GM18868 (cell line): ENCODE measurements at regions not wholly inside any gene's neighbourhood (a gene's known extent, or its start where the extent isn't known, plus 50 kb on each side); places are given as distances from the start of the nearest gene placed in this dataset.

Experiments used
- ATAC-seq: cut with Tn5 transposase; IDR thresholded peaks from one replicate; pipeline ENCODE4 v1.9.1; 2021; ENCODE audit warnings: mild to moderate bottlenecking, moderate library complexity; ENCODE audit not compliant: unreplicated experiment

DNA sequence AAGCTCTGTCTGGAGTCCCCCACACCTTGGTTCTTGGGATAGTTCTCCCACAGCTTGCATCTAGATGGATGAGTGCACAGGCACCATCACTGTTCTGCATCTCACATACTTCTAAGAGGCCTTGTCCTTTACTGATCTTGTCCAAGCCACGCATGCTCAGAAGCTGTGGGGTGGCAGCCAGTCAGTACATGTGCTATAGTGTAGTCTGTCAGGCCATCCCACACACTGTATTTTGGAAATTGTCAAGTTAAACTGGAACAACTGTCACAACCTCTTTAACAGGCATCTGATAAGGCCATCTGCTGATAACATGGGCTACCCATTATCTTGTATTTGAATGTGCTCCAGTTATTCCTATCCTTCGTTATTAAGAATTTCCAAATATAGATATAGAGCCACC, 296.5 kb upstream of the AZI2 start:
- no peak for ATAC-seq

DNA sequence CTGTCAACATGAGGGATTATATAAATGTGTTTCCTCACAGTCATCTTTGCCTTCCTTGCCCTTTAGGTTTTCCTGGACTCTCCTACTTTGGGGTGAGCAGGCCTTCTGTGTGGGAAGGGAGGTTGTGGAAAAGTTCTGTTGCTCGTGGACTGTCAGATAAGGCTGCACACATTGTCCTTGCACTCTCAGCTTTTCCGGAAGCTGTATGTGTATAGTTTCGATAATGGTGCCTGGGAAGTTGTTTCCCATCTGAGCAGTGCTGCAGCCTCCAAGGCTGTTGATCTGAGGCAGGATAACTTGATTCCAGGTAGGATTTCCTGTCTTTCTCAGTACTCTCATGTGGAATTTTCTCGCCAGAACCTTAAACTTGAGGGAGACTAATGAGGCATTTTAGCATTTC, 297.8 kb upstream of the AZI2 start:
- ATAC-seq = no peak

DNA sequence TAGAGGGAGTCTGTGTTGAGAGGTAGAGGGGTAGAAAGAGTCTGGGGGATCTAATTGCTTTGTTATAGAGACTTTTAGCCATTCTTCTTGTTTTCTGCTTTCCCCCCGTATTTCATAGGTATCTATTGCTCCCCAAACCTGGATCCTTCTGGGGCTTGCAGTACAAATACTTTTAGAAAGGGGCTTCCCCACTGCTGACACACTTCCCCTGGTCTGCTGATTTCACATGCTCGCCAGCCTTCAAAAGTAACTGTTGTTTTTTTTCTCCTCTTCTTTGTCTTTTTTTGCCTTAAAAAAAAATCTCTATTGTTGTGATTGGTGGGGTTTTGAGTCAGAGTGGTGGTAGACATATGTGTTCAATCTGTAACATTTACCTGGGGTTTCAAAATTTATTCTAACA, 300.6 kb upstream of the AZI2 start:
- peak; percentile 46 for ATAC-seq

- ATAC-seq = no peak
Observed at GRCh38 chr3:28651159-28651558, 302.5 kb upstream of the AZI2 start.

GRCh38 chr3:28664123-28664522, 315.5 kb upstream of the AZI2 start:
- no peak for ATAC-seq

DNA sequence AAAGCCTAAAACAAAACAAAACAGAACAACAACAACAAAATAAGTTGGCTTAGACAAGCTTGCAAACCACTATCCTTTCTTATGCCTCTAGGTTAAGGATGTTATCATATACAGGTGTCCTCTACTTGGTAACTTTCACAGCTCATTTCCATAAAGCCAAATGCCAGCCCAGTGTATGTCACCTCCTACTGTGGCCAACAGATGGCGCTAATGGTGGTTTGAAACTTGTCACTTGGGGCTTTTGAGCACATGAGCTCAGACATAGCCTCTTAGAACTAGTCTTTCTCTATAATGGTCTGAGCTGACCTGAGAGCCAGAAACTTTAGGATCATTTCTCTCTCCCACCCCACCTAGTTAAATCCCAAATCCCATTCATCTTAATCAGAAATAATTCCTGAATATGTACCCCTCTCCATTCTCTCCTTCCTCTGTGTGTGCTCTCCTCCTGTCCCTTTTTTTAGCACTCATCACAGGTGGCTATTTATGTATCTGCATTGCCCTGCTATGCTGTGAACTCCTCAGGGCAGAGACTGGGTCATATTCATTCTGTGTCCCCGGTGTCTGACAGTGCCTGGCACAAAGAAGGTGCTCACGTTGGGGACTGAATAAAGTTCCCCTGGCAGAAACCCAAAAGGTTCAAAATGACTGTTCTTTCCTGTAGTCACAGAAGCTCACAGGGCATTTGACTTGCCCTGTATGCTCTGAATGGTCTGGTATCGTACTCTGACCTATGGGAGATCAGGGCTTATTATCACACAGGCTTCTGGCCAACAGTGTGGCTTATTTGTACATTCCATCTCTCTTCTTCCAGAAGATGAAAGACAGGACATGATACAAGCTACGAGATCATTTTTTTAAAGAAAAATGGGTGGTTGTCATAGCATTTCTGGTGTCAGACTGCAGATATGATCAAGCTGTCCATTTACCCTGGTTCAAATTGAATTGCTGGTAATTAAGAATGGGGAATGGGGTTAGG, 319.3 kb upstream of the AZI2 start:
- ATAC-seq = peak; percentile 88

DNA sequence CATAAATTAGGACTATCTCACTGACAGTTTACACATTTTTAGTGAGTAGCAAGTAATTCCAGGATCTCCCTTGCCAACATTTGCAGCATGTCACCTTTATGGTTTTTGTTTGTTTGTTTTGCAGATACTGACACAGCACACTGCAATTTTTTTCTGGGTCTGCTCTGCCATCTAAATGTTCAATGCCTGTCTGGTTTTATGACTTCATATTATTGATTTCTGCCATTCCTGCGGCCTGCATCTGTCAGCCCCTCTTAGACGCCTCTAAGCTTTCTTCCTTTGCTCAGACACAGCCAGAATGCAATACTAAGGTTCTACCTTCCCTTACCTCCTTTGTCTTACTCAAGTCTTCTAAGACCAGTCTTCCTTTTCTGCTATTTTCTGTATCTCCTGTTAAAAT, 321.2 kb upstream of the AZI2 start:
- no peak for ATAC-seq

- ATAC-seq = no peak
Observed at GRCh38 chr3:28672406-28672805, 323.8 kb upstream of the AZI2 start.

DNA sequence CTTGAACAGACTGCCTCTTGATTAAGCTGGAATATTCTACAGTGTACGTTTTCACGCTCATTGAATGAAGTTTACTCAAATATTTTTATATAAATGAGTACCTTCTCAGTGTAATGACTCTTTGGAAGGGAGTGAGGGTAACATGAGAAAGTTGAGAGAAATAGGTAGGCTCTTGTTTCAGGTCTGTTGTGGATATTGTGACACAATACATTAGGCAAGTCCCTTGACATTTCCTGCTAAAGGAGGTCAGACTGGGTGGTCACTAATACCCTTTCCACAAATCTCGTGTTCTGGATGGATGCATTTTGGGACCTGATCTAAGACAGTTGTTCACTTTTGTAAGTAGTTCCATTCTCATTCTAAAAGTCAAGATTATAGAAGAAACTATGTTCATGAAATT, 324.8 kb upstream of the AZI2 start:
- no peak for ATAC-seq

GRCh38 chr3:28674212-28674611, 325.6 kb upstream of the AZI2 start:
- no peak for ATAC-seq

- no peak for ATAC-seq
Observed at GRCh38 chr3:28677581-28677980, 329.0 kb upstream of the AZI2 start.

GRCh38 chr3:28678086-28678485, 329.5 kb upstream of the AZI2 start:
- no peak for ATAC-seq

DNA sequence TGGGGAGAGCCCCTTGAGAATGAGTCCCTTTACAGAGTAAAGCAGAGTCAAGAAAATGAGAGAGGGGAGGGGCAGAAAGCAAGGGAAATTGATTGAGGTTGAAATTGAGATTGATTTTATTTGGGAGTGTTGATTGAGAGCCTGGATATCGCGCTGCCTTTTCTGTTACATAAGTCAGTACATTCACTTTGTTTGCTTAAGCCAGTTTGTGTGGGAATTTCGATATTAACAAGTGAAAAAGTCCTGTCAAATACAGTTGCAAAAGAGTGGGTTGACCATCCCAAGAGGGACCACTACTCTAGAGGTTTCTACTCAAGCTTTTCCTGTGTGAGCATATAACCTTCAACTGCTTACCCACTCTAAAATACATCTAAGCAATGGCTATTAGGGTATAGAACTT, 331.4 kb upstream of the AZI2 start:
- ATAC-seq = no peak

GRCh38 chr3:28682121-28682520, 333.5 kb upstream of the AZI2 start:
- ATAC-seq = no peak

GRCh38 chr3:28690176-28690575, 341.6 kb upstream of the AZI2 start:
- ATAC-seq = no peak

DNA sequence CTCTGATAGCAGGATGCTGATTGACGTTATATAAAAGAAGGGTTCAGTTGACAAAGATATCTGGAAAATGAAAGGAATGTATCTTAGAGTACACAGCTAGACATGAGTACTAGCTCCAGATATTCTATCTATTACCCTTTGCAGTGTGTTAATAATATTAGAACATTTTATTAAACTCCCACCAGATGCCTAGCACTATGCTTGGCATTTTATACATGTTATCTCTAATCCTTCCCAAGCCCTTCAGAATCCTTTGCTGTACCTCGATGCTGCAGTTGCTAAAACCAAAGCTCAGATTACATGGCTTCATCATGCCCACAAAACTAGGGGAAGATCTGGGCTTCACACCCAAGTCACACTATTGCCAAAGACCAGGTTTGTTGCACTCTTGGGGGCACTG, 350.1 kb upstream of the AZI2 start:
- ATAC-seq = no peak

DNA sequence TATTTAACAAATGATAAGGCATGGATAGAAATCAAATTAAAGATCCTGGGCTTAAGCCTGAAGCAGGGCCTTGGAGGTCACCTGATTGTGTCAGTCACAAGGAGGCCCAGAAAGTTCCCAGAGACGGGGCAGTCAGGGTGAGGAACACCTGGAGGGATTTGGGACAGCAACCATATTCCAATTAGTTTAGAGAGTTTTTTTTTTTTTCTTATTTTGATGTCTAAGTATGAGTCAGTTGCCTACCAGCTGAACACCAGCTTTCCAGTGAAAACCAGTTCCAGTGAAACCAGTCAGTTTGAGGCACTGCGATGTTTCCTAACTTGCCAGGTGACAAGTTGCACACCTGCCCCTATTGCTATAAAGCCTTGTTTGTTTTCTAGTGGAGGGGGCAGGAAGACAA, 350.7 kb upstream of the AZI2 start:
- ATAC-seq = no peak

GRCh38 chr3:28700728-28701127, 352.1 kb upstream of the AZI2 start:
- no peak for ATAC-seq

- no peak for ATAC-seq
Observed at GRCh38 chr3:28703843-28704242, 355.2 kb upstream of the AZI2 start.

- no peak for ATAC-seq
Observed at GRCh38 chr3:28711293-28711692, 362.7 kb upstream of the AZI2 start.

- no peak for ATAC-seq
Observed at GRCh38 chr3:28716939-28717338, 368.3 kb upstream of the AZI2 start.

GRCh38 chr3:28718074-28718849, 369.6 kb upstream of the AZI2 start:
- ATAC-seq = no peak
